Endothelial cell (in vitro differentiated cells): ENCODE measurements at regions not wholly inside any gene's neighbourhood (a gene's known extent, or its start where the extent isn't known, plus 50 kb on each side); places are given as distances from the start of the nearest gene placed in this dataset.

Experiments
- DNase-seq: peaks from one replicate; pipeline ENCODE4 v3.0.0; 2021; ENCODE audit warnings: low spot score
- H3K27ac Mint-ChIP-seq: one replicate; pipeline ENCODE4 v1.8.0; 2021; ENCODE audit warnings: mixed read lengths, inconsistent platforms; ENCODE audit not compliant: unreplicated experiment
- H3K27me3 Mint-ChIP-seq: one replicate; pipeline ENCODE4 v1.8.0; 2021; ENCODE audit warnings: mild to moderate bottlenecking, moderate library complexity, mixed read lengths, inconsistent platforms; ENCODE audit not compliant: unreplicated experiment
- H3K36me3 Mint-ChIP-seq: one replicate; pipeline ENCODE4 v1.8.0; 2021; ENCODE audit warnings: mild to moderate bottlenecking, low read depth, mixed read lengths, inconsistent platforms; ENCODE audit not compliant: unreplicated experiment
- H3K4me1 Mint-ChIP-seq: one replicate; pipeline ENCODE4 v1.8.0; 2021; ENCODE audit warnings: mild to moderate bottlenecking, mixed read lengths, inconsistent platforms; ENCODE audit not compliant: unreplicated experiment
- H3K4me3 Mint-ChIP-seq: one replicate; pipeline ENCODE4 v1.8.0; 2021; ENCODE audit warnings: mild to moderate bottlenecking, mixed read lengths, inconsistent platforms; ENCODE audit not compliant: unreplicated experiment
- H3K9me3 Mint-ChIP-seq: one replicate; pipeline ENCODE4 v1.8.0; 2021; ENCODE audit warnings: mixed read lengths, inconsistent platforms; ENCODE audit not compliant: unreplicated experiment
- TF ChIP-seq, protein P1 (sequence below): fragments of 200-600 bp; sonication (generic); IDR thresholded peaks from one replicate; pipeline ENCODE4 v1.5.0; 2021; ENCODE audit warnings: antibody characterized with exemption; ENCODE audit not compliant: unreplicated experiment

DNA sequence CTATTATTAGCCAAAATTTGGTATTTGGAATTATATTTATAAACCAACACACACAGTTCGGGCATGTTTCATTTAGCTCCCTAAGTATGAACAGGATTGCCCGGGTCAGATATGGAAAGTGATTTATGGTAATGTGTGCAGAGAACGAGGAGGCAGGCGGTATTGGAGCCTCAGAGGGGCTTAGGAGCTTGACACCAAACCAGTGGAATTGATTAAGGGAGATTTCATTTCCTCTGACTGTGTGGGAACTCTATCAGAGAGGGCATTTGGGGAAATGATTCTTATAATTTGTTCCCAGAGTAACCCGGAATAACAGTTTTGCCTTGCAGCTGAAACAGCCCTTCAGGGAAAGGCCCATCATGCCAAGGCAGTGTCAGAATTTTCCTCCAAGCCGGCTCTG is 115.1 kb upstream of the SPTLC3 start:
- Mint-ChIP-seq H3K36me3 (no peaks in the 10 kb centered on the region), H3K27ac (no peak overlapping the region), H3K9me3 (no peaks in the 10 kb centered on the region), H3K4me3 (no peak overlapping the region), H3K4me1 (no peaks in the 10 kb centered on the region), H3K27me3 (peaks cover 1% of the 10 kb centered on the region)
- TF ChIP-seq, protein P1, sequence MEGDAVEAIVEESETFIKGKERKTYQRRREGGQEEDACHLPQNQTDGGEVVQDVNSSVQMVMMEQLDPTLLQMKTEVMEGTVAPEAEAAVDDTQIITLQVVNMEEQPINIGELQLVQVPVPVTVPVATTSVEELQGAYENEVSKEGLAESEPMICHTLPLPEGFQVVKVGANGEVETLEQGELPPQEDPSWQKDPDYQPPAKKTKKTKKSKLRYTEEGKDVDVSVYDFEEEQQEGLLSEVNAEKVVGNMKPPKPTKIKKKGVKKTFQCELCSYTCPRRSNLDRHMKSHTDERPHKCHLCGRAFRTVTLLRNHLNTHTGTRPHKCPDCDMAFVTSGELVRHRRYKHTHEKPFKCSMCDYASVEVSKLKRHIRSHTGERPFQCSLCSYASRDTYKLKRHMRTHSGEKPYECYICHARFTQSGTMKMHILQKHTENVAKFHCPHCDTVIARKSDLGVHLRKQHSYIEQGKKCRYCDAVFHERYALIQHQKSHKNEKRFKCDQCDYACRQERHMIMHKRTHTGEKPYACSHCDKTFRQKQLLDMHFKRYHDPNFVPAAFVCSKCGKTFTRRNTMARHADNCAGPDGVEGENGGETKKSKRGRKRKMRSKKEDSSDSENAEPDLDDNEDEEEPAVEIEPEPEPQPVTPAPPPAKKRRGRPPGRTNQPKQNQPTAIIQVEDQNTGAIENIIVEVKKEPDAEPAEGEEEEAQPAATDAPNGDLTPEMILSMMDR: no peak
- DNase-seq: no peak

DNA sequence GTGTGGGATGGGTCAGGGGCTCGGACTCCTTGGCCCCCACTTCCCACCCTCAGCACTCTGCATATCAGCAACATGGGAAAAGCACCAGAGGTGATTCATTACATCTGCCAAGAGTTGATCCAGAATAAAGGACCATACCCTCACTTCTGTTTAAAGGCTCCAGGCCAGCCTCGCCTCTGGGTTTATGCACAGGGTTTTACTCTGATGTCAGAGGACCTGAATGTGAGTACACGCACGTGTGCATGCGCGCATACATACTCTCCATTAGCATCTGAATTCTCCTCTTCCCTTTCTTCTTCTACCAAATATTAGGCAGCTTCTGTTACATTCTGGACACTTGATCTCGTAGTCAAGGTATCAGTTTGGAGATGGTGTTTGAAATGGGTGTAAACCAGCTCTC is 114.7 kb upstream of the SPTLC3 start:
- no peaks in the 10 kb centered on the region for H3K4me1 Mint-ChIP-seq
- TF ChIP-seq, protein P1: no peak
- H3K4me3 Mint-ChIP-seq: no peak overlapping the region
- no peaks in the 10 kb centered on the region for H3K9me3 Mint-ChIP-seq
- no peaks in the 10 kb centered on the region for H3K36me3 Mint-ChIP-seq
- DNase-seq: no peak
- H3K27me3 Mint-ChIP-seq: peaks cover 1% of the 10 kb centered on the region
- no peak overlapping the region for H3K27ac Mint-ChIP-seq

DNA sequence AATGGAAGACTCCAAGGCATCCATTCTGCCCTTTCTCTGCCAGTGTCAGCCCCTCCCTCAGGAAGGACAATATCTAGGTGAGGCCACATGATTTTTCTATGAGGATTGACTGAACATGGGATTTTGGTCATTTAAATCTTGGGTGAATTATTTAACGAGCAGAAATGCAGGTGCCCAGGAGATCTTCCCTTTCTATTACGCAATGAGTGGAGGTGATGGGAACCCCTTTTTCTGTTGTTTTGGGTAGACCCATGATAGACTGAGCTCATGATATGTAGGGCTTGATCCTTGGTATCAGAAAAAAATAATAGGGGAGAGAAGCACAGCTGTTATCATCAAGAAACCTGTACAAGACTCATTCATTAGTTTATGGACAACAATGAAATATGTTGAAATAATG is 112.6 kb upstream of the SPTLC3 start:
- no peak for DNase-seq
- Mint-ChIP-seq H3K9me3 (no peaks in the 10 kb centered on the region), H3K4me1 (no peaks in the 10 kb centered on the region), H3K27ac (no peak overlapping the region), H3K27me3 (peaks cover 1% of the 10 kb centered on the region), H3K4me3 (no peak overlapping the region), H3K36me3 (no peaks in the 10 kb centered on the region)
- TF ChIP-seq, protein P1: no peak

DNA sequence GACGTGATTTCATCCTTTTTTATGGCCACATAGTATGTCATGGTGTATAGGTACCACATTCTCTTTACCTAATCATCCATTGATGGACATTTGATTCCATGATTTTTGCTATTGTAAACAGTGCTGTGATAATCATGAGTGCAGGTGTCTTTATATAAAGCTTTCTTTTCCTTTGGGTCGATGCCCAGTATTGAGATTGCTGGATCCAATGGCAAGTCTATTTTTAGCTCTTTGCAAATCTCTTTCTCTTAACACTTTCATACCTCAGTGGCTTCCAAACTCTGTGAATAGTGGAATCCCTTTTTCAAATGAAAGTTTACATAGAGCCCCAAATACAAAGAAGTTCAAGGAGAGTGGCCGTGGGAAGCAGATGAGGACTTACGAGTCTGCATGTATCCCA is 105.8 kb upstream of the SPTLC3 start:
- Mint-ChIP-seq H3K4me1 (no peaks in the 10 kb centered on the region), H3K9me3 (no peaks in the 10 kb centered on the region), H3K27ac (no peak overlapping the region), H3K4me3 (no peak overlapping the region), H3K27me3 (no peaks in the 10 kb centered on the region), H3K36me3 (no peaks in the 10 kb centered on the region)
- DNase-seq: no peak
- TF ChIP-seq, protein P1: no peak

DNA sequence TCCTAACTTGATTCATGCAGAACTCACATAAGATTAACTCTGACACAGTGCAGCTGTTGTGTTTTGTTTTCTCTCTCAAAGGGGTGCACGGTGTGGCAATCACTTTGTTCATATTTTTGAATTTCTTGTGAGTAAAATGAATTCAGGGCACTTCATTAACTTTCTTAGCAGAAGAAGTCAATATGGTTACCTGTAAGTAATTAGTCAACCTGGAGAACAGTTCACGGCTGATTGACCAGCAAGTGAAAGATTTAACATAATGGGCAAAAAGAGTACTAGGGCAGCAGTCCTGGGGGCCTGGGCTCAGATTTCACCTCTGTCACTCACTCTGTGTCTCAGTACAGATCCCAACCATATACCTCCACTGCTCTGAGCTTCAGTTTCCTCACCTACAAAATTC is 102.4 kb upstream of the SPTLC3 start:
- TF ChIP-seq, protein P1: no peak
- Mint-ChIP-seq H3K27me3 (peaks cover 2% of the 10 kb centered on the region), H3K4me3 (no peak overlapping the region)

More for the DNA sequence above, 102.4 kb upstream of the SPTLC3 start:
- H3K9me3 Mint-ChIP-seq: no peaks in the 10 kb centered on the region
- no peak overlapping the region for H3K27ac Mint-ChIP-seq
- no peak for DNase-seq
- no peaks in the 10 kb centered on the region for H3K4me1 Mint-ChIP-seq
- H3K36me3 Mint-ChIP-seq: no peaks in the 10 kb centered on the region
